ENCODE measurements at regions not wholly inside any gene's neighbourhood (a gene's known extent, or its start where the extent isn't known, plus 50 kb on each side); places are given as distances from the start of the nearest gene placed in this dataset.

DNA sequence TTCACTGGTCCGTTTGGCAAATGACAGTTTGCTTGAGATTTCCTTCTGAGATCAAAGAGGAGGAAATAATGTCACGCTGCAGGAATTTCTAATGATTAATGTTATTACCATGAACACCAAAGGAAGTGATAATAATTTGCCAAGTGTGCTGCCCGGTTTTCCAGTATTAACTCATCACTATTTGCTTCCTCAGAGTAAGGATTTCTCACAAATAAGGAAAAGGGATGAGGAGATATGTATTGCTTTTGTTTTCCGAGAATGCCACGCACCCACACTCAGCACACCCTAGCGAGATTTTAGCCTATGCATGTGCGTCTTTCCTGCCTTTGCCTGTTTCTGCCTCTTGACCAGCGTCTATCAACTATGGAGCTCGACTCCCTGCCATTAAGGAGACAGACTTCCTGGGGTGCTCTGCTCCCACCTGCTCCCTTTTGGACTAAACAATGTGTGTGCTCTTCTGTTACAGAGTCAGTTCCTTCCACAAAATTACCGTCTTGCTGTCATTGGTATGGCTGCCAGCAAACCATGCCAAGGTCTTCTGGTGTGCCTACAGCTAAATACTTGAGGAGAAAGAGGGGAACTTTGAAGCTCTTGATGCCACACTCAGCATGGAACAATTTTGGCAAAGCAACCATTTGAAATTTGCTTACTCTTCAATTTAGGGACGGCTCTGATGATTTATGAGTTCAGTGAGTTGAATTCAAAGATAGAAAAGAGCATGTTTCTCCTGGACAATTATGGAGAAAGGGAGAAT is 393.1 kb upstream of the ZFP42 start:
- no peak for DNase-seq
- no peak overlapping the region for H2AFZ ChIP-seq (ENCODE audit: insufficient read depth, low read depth, low read length, poor library complexity, severe bottlenecking)
- no peak overlapping the region for H3K9ac ChIP-seq (ENCODE audit: insufficient read depth, low read length, poor library complexity, severe bottlenecking)
- WGBS (ENCODE audit: insufficient coverage) = 72% methylated on average over 5 of the region's 11 CpGs
- Mint-ChIP-seq H3K27ac (no peak overlapping the region), H3K4me1 (no peaks in the 10 kb centered on the region), H3K9me3 (peaks cover 0 to 2% (median 0%) of the 10 kb centered on the region in 7 donors), H3K36me3 (no peaks in the 10 kb centered on the region), H3K27me3 (ENCODE audit: low read depth in 3 of 3) (peaks cover 1 to 2% (median 2%) of the 10 kb centered on the region in 3 donors), H3K4me3 (no peak overlapping the region)
- H4K20me1 ChIP-seq (ENCODE audit: insufficient read depth, low read length) = no peaks in the 10 kb centered on the region
- H3K79me2 ChIP-seq (ENCODE audit: insufficient read depth, low read length) = no peaks in the 10 kb centered on the region
- no peak overlapping the region for H3K27ac ChIP-seq (ENCODE audit: low read depth in 1 of 2, low read length in 2 of 2)
- H3K36me3 ChIP-seq (replicated peaks in 1 of 2; ENCODE audit: control insufficient read depth in 1 of 2, insufficient read depth in 2 of 2, low read length in 2 of 2) = no peaks in the 10 kb centered on the region
- H3K4me1 ChIP-seq (ENCODE audit: control insufficient read depth in 1 of 2, insufficient read depth in 2 of 2, low read length in 2 of 2) = no peaks in the 10 kb centered on the region
- no peaks in the 10 kb centered on the region for H3K9me3 ChIP-seq (replicated peaks in 1 of 2; ENCODE audit: control insufficient read depth in 1 of 2, insufficient read depth in 1 of 2, low read length in 2 of 2)
- H3K4me3 ChIP-seq (replicated peaks in 1 of 3; ENCODE audit: low read depth in 2 of 3, low read length in 3 of 3) = no peak overlapping the region
- TF ChIP-seq, protein P1, sequence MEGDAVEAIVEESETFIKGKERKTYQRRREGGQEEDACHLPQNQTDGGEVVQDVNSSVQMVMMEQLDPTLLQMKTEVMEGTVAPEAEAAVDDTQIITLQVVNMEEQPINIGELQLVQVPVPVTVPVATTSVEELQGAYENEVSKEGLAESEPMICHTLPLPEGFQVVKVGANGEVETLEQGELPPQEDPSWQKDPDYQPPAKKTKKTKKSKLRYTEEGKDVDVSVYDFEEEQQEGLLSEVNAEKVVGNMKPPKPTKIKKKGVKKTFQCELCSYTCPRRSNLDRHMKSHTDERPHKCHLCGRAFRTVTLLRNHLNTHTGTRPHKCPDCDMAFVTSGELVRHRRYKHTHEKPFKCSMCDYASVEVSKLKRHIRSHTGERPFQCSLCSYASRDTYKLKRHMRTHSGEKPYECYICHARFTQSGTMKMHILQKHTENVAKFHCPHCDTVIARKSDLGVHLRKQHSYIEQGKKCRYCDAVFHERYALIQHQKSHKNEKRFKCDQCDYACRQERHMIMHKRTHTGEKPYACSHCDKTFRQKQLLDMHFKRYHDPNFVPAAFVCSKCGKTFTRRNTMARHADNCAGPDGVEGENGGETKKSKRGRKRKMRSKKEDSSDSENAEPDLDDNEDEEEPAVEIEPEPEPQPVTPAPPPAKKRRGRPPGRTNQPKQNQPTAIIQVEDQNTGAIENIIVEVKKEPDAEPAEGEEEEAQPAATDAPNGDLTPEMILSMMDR (IDR thresholded peaks at IDR 0.05) = no peak
- no peaks in the 10 kb centered on the region for H3K27me3 ChIP-seq (ENCODE audit: control insufficient read depth in 2 of 2, insufficient read depth in 2 of 2, low read length in 2 of 2)
- H3K4me2 ChIP-seq (replicated peaks; ENCODE audit: extremely low read depth, low read length, poor library complexity, severe bottlenecking) = no peak overlapping the region
- intact Hi-C loops (cut with micrococcal nuclease) = no loop called here

DNA sequence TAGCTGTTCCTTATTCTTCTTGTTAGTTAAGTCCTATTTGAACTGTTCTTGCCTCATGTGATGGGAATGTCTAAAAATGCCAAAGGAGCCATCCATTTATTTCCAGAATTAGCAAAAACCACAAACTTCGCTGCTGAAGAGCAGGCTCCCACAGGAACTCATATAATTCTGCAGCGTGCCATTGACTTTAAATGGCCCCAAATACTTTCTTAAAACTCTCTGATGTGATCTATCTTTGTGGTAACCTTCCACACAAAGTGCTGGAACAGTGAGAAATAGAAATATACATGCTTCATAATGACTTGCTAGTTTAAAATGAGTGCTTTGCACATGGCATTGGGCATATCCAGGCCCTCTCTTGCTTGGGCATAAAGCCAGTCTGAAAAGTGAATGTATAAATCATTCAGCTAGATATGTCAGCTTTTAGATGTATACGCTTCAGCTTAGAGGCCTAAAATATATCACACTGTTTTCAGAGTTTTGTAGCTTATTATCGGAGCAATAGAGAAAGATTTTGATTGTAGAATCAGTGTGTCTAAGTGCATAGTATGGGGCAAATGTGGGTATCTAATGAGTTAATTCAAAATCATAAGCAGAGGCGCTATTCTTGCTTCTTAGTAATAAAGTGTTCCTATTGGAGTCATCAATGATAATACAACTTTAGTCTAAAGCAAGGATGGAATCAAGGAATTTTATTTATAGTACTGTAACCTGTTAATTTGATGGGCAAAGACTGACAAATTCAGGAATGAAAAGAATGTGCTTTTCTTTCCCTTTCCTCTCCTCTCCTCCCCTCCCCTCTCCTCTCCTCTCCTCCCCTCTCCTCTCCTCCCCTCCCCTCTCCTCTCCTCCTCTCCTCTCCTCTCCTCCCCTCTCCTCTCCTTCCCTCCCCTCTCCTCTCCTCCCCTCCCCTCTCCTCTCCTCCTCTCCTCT is 392.2 kb upstream of the ZFP42 start:
- Histone ChIP-seq H3K4me2 (replicated peaks; ENCODE audit: extremely low read depth, low read length, poor library complexity, severe bottlenecking) (no peak overlapping the region), H3K4me1 (ENCODE audit: control insufficient read depth in 1 of 2, insufficient read depth in 2 of 2, low read length in 2 of 2) (no peaks in the 10 kb centered on the region), H3K4me3 (replicated peaks in 1 of 3; ENCODE audit: low read depth in 2 of 3, low read length in 3 of 3) (no peak overlapping the region), H3K27ac (ENCODE audit: low read depth in 1 of 2, low read length in 2 of 2) (no peak overlapping the region), H3K9me3 (replicated peaks in 1 of 2; ENCODE audit: control insufficient read depth in 1 of 2, insufficient read depth in 1 of 2, low read length in 2 of 2) (no peaks in the 10 kb centered on the region), H2AFZ (ENCODE audit: insufficient read depth, low read depth, low read length, poor library complexity, severe bottlenecking) (no peak overlapping the region), H3K9ac (ENCODE audit: insufficient read depth, low read length, poor library complexity, severe bottlenecking) (no peak overlapping the region), H3K79me2 (ENCODE audit: insufficient read depth, low read length) (no peaks in the 10 kb centered on the region), H4K20me1 (ENCODE audit: insufficient read depth, low read length) (no peaks in the 10 kb centered on the region), H3K36me3 (replicated peaks in 1 of 2; ENCODE audit: control insufficient read depth in 1 of 2, insufficient read depth in 2 of 2, low read length in 2 of 2) (no peaks in the 10 kb centered on the region), H3K27me3 (ENCODE audit: control insufficient read depth in 2 of 2, insufficient read depth in 2 of 2, low read length in 2 of 2) (no peaks in the 10 kb centered on the region)
- H3K36me3 Mint-ChIP-seq = no peaks in the 10 kb centered on the region
- DNase-seq = no peak
- intact Hi-C loops (cut with micrococcal nuclease) = no loop called here
- TF ChIP-seq, protein P1 (IDR thresholded peaks at IDR 0.05) = no peak
- H3K27me3 Mint-ChIP-seq (ENCODE audit: low read depth in 3 of 3) = peaks cover 1 to 2% (median 2%) of the 10 kb centered on the region in 3 donors
- peaks cover 0 to 2% (median 0%) of the 10 kb centered on the region in 7 donors for H3K9me3 Mint-ChIP-seq
- no peak overlapping the region for H3K27ac Mint-ChIP-seq
- WGBS (ENCODE audit: insufficient coverage) = no CpG with 5 or more reads among the region's 5 CpGs
- no peaks in the 10 kb centered on the region for H3K4me1 Mint-ChIP-seq
- no peak overlapping the region for H3K4me3 Mint-ChIP-seq
